ENCODE measurements at regions not wholly inside any gene's neighbourhood (a gene's known extent, or its start where the extent isn't known, plus 50 kb on each side); places are given as distances from the start of the nearest gene placed in this dataset.

DNA sequence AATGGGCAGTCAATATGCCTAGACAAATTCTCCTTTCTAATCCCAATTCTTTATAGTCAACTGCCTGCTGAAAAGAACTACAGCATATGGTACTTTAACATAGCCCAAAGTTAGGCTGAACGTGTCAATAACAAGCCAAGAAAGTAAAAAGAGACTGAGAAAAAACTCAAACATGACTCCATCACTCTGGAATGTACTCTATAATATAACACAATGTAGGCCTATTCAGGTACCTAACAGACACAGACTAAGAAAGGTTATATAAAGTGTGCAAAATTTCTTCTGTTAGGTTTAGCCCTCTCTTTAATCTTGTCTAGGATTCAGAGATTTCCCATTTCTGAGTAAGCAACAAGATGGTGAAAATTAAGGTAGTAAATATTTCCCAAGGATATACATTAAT is 209.7 kb upstream of the PRR16 start:
- TF ChIP-seq, protein P1, sequence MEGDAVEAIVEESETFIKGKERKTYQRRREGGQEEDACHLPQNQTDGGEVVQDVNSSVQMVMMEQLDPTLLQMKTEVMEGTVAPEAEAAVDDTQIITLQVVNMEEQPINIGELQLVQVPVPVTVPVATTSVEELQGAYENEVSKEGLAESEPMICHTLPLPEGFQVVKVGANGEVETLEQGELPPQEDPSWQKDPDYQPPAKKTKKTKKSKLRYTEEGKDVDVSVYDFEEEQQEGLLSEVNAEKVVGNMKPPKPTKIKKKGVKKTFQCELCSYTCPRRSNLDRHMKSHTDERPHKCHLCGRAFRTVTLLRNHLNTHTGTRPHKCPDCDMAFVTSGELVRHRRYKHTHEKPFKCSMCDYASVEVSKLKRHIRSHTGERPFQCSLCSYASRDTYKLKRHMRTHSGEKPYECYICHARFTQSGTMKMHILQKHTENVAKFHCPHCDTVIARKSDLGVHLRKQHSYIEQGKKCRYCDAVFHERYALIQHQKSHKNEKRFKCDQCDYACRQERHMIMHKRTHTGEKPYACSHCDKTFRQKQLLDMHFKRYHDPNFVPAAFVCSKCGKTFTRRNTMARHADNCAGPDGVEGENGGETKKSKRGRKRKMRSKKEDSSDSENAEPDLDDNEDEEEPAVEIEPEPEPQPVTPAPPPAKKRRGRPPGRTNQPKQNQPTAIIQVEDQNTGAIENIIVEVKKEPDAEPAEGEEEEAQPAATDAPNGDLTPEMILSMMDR (IDR thresholded peaks at IDR 0.05; ENCODE audit: insufficient read depth, low read depth, low read length): no peak
- no peak for TF ChIP-seq EZH2 (IDR thresholded peaks at IDR 0.05; ENCODE audit: insufficient read depth, low read length)
